WERI-Rb-1 (cell line): ENCODE measurements at regions not wholly inside any gene's neighbourhood (a gene's known extent, or its start where the extent isn't known, plus 50 kb on each side); places are given as distances from the start of the nearest gene placed in this dataset.

Experiments used
- DNase-seq: peaks from one replicate; pipeline ENCODE4 v3.0.0-alpha.2; 2020
- H3K27ac ChIP-seq: fragments of 250-450 bp; sonication (Bioruptor Pico); 2 replicates; pipeline ENCODE4 v1.5.1; 2020; ENCODE audit warnings: mild to moderate bottlenecking, moderate library complexity
- H3K27me3 ChIP-seq: fragments of 250-450 bp; sonication (Bioruptor Pico); 2 replicates; pipeline ENCODE4 v1.5.1; 2021; ENCODE audit warnings: mild to moderate bottlenecking, low read depth, moderate library complexity; ENCODE audit not compliant: insufficient read depth, severe bottlenecking
- H3K36me3 ChIP-seq: fragments of 250-450 bp; sonication (Bioruptor Pico); 2 replicates; pipeline ENCODE4 v1.5.1; 2020; ENCODE audit warnings: mild to moderate bottlenecking, moderate library complexity
- H3K4me3 ChIP-seq: 2 replicates; pipeline ENCODE4 v1.5.1; 2011; ENCODE audit warnings: low read depth, mild to moderate bottlenecking, control low read depth, low read length
- H3K9me3 ChIP-seq: fragments of 250-450 bp; sonication (Bioruptor Pico); 2 replicates; pipeline ENCODE4 v1.5.1; 2021; ENCODE audit warnings: mild to moderate bottlenecking, moderate library complexity; ENCODE audit not compliant: severe bottlenecking
- CTCF ChIP-seq: IDR thresholded peaks from 2 replicates; pipeline ENCODE4 v1.5.1; 2011; ENCODE audit warnings: low read depth, mild to moderate bottlenecking, control low read depth, inconsistent platforms, low read length

- Histone ChIP-seq H3K36me3 (no peaks in the 10 kb centered on the region), H3K9me3 (no peaks in the 10 kb centered on the region), H3K27me3 (peaks cover 63% of the 10 kb centered on the region), H3K4me3 (no peak overlapping the region), H3K27ac (no peak overlapping the region)
- no peak for DNase-seq
- no peak for TF ChIP-seq CTCF
Observed at GRCh38 chr20:52738081-52738480, 234.1 kb upstream of the TSHZ2 start.

GRCh38 chr20:52736507-52736906 is 235.7 kb upstream of the TSHZ2 start:
- no peak overlapping the region for H3K4me3 ChIP-seq
- peaks cover 61% of the 10 kb centered on the region for H3K27me3 ChIP-seq
- H3K27ac ChIP-seq = no peak overlapping the region
- no peaks in the 10 kb centered on the region for H3K36me3 ChIP-seq
- no peak for DNase-seq
- no peak for TF ChIP-seq CTCF
- H3K9me3 ChIP-seq = no peaks in the 10 kb centered on the region

- no peak overlapping the region for H3K27ac ChIP-seq
- no peak for DNase-seq
- no peak overlapping the region for H3K4me3 ChIP-seq
- TF ChIP-seq CTCF = no peak
- peaks cover 6% of the 10 kb centered on the region for H3K9me3 ChIP-seq
- peaks cover 54% of the 10 kb centered on the region for H3K27me3 ChIP-seq
- no peaks in the 10 kb centered on the region for H3K36me3 ChIP-seq
Observed at GRCh38 chr20:52731093-52731492, 241.1 kb upstream of the TSHZ2 start.

GRCh38 chr20:52727740-52728456 is 244.3 kb upstream of the TSHZ2 start:
- no peak overlapping the region for H3K4me3 ChIP-seq
- H3K27ac ChIP-seq = no peak overlapping the region
- H3K9me3 ChIP-seq = peaks cover 6% of the 10 kb centered on the region
- H3K36me3 ChIP-seq = no peaks in the 10 kb centered on the region
- TF ChIP-seq CTCF = no peak
- peaks cover 47% of the 10 kb centered on the region for H3K27me3 ChIP-seq
- DNase-seq = no peak

- Histone ChIP-seq H3K36me3 (no peaks in the 10 kb centered on the region), H3K27ac (no peak overlapping the region), H3K9me3 (no peaks in the 10 kb centered on the region), H3K4me3 (no peak overlapping the region), H3K27me3 (peaks cover 52% of the 10 kb centered on the region)
- no peak for TF ChIP-seq CTCF
- no peak for DNase-seq
Observed at GRCh38 chr20:52724541-52724940, 247.6 kb upstream of the TSHZ2 start.
